Hepatocyte (in vitro differentiated cells): ENCODE measurements at regions not wholly inside any gene's neighbourhood (a gene's known extent, or its start where the extent isn't known, plus 50 kb on each side); places are given as distances from the start of the nearest gene placed in this dataset.

Experiments used
- CTCF ChIP-seq: fragments of 200-600 bp; sonication (generic); IDR thresholded peaks from 2 replicates; pipeline ENCODE4 v1.5.1; 2016; ENCODE audit warnings: antibody characterized with exemption, mild to moderate bottlenecking; ENCODE audit not compliant: poor library complexity
- EZH2 ChIP-seq: fragments of 200-600 bp; sonication (generic); IDR thresholded peaks from 2 replicates; pipeline ENCODE4 v1.6.1; 2016; ENCODE audit warnings: antibody characterized with exemption, mild to moderate bottlenecking, borderline replicate concordance

GRCh38 chr5:36521219-36521618 is 85.2 kb upstream of the SLC1A3 start:
- TF ChIP-seq EZH2 (no peak), CTCF (no peak)
